ENCODE measurements at regions not wholly inside any gene's neighbourhood (a gene's known extent, or its start where the extent isn't known, plus 50 kb on each side); places are given as distances from the start of the nearest gene placed in this dataset.

DNA sequence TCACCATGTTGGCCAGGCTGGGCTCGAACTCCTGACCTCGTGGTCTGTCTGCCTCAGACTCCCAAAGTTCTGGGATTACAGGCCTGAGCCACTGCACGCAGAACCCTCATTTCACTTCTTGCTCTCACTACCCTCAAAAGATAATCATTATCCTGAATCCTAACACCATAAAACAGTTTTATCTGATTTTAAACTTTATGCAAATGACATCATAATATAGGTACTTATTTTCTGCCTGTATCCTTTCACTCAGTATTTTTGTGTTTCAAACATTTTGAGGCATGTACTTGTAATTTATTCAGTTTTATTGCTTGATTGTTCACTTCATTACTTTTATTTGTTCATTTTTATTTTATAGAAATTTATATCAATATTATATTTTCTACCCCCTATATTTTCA lies 719.2 kb upstream of the ARRDC3 start:
- Histone ChIP-seq H3K4me3 (replicated peaks in 1 of 3; ENCODE audit: insufficient read depth in 1 of 3, low read depth in 1 of 3, low read length in 3 of 3) (no peak overlapping the region), H3K4me2 (ENCODE audit: insufficient read depth, low read length) (no peak overlapping the region), H3K27ac (ENCODE audit: insufficient read depth, low read depth, low read length) (no peak overlapping the region), H3K9me3 (replicated peaks; ENCODE audit: control insufficient read depth, insufficient read depth, low read length) (no peaks in the 10 kb centered on the region), H3K27me3 (ENCODE audit: control insufficient read depth in 2 of 2, insufficient read depth in 2 of 2, low read length in 2 of 2) (no peaks in the 10 kb centered on the region), H4K20me1 (replicated peaks; ENCODE audit: control insufficient read depth, extremely low read depth, insufficient read depth, low read length) (no peaks in the 10 kb centered on the region), H3K9me1 (replicated peaks; ENCODE audit: control insufficient read depth, extremely low read depth, insufficient read depth, low read length) (no peaks in the 10 kb centered on the region), H2AFZ (ENCODE audit: low read depth, low read length) (no peak overlapping the region), H3K36me3 (ENCODE audit: control insufficient read depth in 2 of 2, extremely low read depth in 1 of 2, insufficient read depth in 2 of 2, low read length in 2 of 2) (no peaks in the 10 kb centered on the region), H3K4me1 (ENCODE audit: control insufficient read depth, extremely low read depth, insufficient read depth, low read length) (no peaks in the 10 kb centered on the region), H3K9ac (replicated peaks; ENCODE audit: extremely low read depth, insufficient read depth, low read length) (no peak overlapping the region), H3K79me2 (ENCODE audit: control insufficient read depth, insufficient read depth, low read length) (no peaks in the 10 kb centered on the region)
- intact Hi-C loops (cut with micrococcal nuclease) (no loop called here), dilution Hi-C loops (cut with MboI; ENCODE audit: extremely low pct_ligation_motif_present, low sequenced_read_pairs) (no loop called here)
- ChIA-PET CTCF (no interaction called here), POLR2A (no interaction called here)
- DNase-seq (ENCODE audit: low read depth, low spot score) (no peak), FAIRE-seq (no peak)
- TF ChIP-seq POLR2AphosphoS5 (IDR thresholded peaks at IDR 0.05; ENCODE audit: insufficient read depth, low read depth, low read length) (no peak), GATA2 (IDR thresholded peaks at IDR 0.05; ENCODE audit: insufficient read depth, insufficient read length, low read depth, low read length) (no peak), MYC (IDR thresholded peaks at IDR 0.05; ENCODE audit: low read depth, low read length) (no peak), EZH2 (IDR thresholded peaks at IDR 0.05; ENCODE audit: borderline replicate concordance, low read depth, low read length, severe bottlenecking) (no peak), JUN (IDR thresholded peaks at IDR 0.05; ENCODE audit: borderline replicate concordance, insufficient read depth, insufficient read length, low read depth) (no peak), FOS (IDR thresholded peaks at IDR 0.05; ENCODE audit: borderline replicate concordance, insufficient read depth, low read length) (no peak), POLR2A (IDR thresholded peaks at IDR 0.05; ENCODE audit: low read depth, low read length) (no peak)
- TF ChIP-seq, protein P1, sequence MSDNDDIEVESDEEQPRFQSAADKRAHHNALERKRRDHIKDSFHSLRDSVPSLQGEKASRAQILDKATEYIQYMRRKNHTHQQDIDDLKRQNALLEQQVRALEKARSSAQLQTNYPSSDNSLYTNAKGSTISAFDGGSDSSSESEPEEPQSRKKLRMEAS (IDR thresholded peaks at IDR 0.05; ENCODE audit: insufficient read depth, insufficient read length): no peak
- TF ChIP-seq, protein P2, sequence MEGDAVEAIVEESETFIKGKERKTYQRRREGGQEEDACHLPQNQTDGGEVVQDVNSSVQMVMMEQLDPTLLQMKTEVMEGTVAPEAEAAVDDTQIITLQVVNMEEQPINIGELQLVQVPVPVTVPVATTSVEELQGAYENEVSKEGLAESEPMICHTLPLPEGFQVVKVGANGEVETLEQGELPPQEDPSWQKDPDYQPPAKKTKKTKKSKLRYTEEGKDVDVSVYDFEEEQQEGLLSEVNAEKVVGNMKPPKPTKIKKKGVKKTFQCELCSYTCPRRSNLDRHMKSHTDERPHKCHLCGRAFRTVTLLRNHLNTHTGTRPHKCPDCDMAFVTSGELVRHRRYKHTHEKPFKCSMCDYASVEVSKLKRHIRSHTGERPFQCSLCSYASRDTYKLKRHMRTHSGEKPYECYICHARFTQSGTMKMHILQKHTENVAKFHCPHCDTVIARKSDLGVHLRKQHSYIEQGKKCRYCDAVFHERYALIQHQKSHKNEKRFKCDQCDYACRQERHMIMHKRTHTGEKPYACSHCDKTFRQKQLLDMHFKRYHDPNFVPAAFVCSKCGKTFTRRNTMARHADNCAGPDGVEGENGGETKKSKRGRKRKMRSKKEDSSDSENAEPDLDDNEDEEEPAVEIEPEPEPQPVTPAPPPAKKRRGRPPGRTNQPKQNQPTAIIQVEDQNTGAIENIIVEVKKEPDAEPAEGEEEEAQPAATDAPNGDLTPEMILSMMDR (IDR thresholded peaks at IDR 0.05; ENCODE audit: extremely low read depth in 1 of 2, insufficient read depth in 1 of 2, low read depth in 1 of 2, low read length in 2 of 2): no peak
- BruUV-seq (replicated peaks): no TSS peak

Data from endothelial cell of umbilical vein (primary cell).